GM19035 (cell line): ENCODE measurements at regions not wholly inside any gene's neighbourhood (a gene's known extent, or its start where the extent isn't known, plus 50 kb on each side); places are given as distances from the start of the nearest gene placed in this dataset.

Experiments used
- ATAC-seq: cut with Tn5 transposase; IDR thresholded peaks from one replicate; pipeline ENCODE4 v1.9.1; 2021; ENCODE audit not compliant: unreplicated experiment

DNA sequence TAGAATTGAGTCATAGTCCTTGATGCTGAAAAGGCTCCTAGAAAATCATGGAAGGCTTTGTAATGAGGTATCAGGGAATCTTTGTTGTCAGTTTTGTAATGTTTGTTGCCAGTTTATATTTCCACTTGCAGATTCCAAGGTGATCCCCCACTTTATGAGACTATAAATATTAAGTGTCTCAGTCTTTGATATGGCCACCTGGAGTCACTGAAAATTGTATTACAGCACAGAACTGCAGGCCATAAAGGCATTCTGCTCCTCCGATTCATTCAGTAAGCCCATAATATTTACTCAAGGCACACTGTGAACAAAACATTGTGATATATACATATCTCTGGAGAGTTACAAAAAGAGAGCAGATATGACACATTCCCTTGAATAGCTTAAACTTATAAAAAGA is 457.8 kb upstream of the ZNF385D start:
- ATAC-seq = no peak

DNA sequence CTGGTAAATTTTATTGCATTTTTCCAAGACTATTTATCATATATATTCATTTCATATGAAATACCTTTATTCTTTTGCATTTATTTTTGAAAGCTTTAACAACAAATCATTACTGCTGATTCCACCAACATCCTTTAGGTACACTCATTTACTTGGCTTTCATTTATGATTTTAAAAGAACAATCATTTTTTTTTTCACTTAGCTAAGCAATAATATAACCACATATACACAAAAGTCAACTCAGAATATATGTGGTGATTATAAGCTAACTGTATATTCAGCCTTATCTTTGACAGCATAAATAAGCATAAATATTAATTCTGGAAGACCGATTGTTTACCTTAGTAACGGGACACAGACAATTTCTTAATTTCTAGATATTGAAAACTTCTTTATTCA is 458.6 kb upstream of the ZNF385D start:
- no peak for ATAC-seq

DNA sequence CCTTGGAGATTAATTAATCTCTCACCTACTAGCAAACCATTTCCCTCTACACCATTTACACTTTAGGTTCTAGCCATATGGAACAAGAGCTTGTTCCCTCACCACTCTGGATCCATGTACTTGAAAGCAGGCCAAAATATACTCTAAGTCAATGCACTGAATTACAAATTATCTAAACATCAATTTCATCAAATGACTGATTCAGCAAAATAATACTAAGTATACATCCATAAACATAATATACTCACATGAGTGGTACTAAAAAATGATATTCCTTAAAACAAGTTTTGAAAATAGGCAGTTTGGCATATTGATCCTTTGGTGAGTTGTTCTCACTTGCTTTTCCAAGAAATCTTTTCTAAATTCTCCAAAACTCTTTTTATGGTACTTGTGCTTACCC is 459.7 kb upstream of the ZNF385D start:
- no peak for ATAC-seq

DNA sequence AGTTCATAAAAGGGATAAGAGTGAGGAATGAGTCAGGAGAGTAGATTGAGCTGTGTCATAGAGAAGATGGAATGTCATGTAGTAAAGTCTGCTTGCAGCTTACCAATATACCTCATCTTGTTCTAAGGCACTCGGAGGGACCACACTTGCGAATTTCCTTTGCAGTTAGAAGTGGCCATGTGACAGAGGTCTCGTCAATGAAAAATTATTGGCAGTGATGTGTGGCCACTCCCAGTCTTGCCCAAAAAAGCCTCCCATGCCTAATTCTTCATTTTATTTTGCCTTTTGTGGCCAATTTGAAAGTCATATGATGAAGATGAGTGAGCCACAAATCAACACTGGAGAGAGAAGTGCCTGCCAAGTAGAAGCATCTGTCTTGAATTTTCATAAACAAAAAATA is 465.6 kb upstream of the ZNF385D start:
- no peak for ATAC-seq

DNA sequence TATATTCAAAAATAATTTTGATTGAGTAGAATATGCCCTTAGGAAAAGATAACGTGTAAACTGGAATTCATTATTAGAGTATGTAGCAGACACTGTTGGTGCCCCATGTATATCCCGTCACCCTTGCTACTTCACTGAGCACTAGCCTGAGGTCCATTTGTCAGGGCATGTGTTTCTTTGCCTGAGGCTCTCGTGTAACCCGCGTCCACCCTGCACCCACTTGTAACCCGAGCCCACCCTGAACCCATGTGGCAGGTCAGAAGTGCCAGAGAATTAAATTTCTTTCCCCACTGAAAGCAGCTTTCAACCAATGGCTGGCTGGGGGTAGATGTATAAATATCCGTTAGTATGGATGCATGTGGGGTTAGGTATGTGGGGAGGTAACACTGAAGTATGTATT is 474.2 kb upstream of the ZNF385D start:
- ATAC-seq = no peak

DNA sequence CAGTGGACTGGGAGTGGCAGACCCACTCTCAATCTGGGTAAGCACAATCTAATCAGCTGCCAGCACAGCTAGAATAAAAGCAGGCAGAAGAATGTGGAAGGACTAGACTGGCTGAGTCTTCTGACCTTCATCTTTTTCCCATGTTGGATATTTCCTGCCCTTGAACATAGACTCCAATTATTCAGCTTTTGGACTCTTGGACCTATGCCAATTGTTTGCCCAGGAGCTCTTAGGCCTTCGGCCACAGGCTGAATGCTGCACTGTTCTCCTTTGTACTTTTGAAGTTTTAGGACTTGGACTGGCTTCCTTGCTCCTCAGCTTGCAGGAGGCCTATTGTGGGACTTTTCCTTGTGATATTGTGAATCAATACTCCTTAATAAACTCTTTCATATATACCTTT is 477.7 kb upstream of the ZNF385D start:
- no peak for ATAC-seq

DNA sequence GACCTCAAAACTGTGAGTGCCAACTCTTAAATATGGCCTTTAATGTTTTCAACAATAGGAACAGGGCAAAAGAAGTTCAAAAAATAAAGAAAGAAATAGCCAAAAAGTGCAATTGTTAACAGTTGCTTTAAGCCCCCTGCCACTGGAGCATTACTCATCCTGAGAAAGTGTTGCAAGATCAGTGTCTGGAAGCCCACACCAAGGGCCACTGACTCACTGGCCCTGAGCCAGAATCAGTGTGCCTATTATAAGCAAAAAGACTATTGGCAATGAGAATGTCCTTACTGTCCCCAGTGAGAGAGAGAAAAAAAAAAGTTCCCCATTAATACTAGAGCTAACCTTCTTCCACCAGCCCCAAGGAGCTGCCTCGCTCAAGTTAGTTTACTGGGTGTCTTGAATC is 480.1 kb upstream of the ZNF385D start:
- ATAC-seq = no peak

DNA sequence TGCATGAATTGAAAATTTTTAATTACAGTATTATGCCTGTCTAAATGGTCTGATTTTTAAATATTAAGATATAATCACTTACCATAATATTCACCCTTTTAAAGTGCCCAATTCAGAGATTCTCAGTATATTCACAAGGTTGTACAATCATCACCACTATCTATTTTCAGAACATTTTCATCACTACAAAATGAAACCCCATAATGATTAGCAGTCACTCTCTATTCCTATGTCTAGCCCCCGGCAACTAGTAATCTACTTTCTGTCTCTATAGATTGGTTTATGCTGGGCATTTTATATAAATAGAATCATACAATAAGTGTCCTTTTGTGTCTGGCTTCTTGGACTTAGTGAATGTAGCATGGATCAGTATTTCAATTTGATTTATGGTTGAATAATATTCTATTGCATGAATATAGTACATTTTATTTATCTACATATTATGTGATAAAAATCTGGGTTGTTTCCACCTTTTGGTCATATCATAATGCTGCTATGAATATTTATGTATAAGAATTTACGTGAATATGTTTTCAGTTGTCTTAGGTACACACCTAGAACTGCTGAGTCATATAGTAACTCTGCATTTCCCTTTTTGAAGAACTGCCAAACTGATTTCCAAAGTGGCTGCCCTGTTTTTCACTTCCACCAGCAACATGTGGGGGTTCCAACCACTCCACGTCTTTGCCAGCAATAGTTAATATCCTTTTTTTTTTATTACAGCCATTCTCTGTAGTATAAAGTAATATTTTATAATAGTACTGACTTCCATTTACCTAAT is 485.7 kb upstream of the ZNF385D start:
- ATAC-seq = no peak

DNA sequence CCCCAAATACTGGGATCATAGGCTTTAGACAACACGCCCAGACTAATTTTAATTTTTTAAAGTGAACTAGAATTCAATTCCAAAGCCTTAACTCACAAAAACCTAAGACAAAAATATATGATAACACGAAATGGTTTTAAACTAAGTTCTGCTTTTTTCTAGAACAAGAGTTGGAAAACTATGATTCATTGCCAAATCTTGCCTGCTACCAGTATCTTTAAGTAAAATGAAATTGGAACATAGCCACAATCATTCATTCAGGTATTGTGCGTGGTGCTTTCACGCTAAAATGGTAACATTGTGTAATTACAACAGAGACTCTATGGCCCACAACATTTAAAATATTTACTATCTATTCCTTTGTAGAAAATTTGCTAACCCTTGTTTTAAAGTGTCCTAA is 488.0 kb upstream of the ZNF385D start:
- no peak for ATAC-seq

DNA sequence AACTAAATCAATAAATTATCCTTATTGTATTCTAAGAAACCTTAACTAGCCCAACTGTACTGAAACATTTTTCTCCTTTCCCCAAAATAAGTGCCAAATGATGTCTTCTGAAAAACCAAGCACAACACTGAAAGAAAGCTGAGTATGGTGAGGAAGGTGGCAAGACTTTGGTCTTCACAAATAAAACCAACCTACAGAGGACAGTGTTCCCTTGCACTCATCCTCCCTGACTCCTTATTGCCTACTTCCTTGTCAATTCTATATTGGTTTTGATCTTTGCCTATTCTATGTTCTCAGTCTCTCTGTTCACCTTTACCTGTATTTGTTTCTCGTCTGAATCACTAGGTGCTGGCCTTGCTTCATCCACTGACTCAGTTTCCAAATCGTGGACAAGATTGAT is 490.1 kb upstream of the ZNF385D start:
- ATAC-seq = no peak

DNA sequence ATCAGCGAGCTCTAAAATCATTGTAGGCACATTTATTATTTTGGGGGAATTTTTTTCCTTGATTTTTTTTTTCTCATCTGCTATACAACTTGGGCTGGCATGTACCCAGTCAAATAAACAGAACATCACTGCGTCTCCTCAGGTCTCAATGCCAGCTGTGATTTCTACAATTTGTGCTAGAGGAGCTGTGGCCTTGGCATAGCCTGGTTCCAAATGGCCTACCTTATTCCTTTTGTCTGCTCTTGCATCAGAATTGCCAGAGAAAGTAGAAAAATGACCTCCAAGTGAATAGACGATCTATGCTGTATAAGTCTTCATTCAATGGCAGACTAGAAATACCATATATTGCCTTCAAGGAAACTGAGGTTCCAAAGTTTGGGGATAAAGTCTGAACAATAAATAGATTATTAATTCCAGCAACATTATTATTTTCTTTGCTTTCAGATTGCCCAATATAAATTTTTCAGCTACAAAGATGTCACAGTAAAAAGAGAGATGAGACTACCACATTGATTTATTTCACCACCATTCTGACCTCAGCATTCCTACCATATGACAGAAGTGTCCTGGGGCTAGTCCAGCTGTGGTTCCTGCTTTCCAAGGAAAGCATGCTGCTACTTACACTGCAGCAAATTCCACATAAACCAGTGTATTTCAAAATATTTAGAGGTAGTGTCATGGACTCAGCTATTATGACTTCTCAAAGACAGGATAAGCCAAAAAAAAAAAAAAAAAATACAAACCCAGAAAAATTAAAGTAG is 493.9 kb upstream of the ZNF385D start:
- no peak for ATAC-seq

DNA sequence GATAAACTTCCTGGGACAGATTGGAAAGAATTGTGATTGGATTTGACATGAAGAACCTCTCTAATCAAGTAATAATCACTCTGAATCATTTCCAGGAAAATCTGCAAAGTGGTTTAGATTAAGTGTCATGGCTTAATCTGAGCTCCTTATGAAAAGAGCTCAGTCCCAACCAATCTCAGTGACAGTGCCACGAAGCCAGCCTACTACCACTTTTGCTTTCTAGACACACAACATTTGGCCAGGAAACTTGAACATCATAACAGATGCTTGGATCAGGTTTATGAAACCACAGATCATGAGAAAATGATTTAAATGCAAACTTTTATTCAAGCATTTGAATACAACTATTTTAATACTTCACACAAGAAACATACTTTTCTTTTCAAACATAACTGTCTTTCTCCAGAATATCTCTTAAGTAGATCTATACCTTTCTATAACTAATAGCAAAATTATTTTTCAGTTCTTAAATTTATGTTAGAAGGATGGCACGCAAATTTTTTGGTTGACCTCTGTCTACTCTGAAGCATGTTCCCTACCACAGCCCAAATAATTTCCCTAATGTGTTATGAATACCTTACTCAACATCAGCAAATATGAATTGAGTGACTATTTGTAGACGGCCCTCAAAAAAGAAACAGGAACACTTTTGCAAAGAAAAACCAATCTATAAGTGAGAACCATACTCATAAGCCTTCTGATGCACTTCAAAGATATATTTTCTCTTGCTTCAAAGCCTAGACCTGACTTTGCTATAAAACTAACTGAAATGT is 495.0 kb upstream of the ZNF385D start:
- ATAC-seq = no peak

DNA sequence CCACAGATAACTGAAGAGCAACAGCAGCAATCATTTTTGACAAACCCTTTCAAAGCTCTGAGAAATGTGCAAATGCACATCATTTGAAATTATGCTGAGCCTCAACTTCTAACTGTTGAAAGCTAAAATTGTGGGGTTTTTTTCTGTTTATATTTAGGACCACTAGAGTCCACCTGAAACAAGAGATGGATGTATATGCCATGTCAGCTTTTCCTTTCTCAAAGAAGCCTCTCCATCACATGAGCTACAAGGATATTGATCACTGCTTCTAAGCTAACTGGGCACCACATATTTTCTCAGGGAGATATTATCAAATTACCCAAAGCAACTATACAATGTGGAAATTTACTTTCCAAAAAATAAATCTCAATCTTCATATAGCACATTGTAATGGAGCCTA is 498.6 kb upstream of the ZNF385D start:
- no peak for ATAC-seq

DNA sequence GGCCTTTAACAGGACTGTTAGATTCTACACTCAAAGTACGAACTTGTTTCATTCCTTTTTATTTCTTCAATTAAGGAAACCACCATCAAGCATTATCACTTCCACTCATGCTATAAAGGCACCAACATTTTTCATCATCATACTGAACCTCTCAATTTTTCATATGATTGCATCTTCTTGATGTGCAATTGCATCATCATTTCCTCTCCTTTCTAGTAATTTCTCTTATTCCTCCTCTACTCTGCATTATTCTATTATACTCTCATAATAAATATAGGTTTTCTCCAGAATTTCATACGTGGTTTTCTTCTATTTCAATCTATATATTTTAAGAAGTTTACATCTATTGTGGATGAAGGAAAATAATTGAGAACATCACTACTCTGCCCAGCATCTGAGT is 506.2 kb upstream of the ZNF385D start:
- ATAC-seq = no peak

DNA sequence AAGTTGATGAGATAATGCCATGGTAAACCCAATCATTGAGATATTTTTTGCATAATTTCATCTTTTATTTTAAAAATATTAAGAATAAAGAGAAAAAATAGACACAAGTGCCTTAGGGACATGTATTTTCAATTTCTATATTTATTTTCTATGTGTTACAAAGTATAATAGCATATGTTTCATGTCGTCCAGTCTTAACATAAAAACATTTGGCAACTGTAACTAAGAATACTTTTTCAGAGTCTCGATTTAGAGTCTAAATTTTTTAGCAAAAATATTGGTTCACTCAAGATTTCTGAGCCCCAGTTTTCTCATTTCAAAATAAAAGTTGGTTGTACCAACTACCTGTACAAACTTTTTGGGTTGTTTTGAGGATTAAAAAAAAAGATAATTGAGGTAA is 511.4 kb upstream of the ZNF385D start:
- no peak for ATAC-seq

DNA sequence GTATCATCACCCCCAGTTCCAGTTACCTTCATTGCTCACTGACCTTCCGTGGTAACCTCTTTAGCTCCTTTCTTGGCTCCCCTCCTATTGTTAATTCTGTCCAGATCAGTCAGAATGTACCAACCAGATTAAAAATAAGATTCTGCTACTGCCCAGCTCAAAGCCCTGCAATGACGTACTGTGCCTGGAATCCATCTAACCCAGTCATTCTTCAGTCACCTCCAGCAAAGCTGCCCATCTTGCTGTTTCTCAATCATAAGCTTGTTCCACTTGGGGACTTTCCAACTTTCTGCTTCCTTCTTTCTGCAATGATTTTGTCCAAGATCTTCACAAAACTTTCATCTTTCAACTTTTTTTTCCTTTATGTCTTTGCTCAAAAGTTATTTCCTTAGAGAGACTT is 512.0 kb upstream of the ZNF385D start:
- no peak for ATAC-seq

DNA sequence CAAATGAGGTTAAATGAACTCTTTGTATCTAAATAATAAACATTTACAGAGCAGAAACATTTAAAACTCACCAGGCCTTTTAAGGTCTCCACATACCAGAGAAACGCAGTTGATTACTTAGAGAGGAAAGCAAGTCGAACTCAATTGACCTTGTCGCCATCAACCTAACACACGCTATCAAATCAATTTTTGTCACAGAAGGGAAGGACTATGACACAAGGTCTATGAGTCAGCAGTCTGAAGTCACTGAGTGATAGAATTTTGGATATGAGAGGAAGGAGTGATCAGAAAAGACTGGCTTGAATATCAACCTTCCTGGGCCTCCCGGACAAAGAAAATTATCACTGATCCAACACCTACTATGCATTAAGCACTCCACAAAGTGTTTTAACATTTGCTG is 514.4 kb upstream of the ZNF385D start:
- ATAC-seq = no peak

DNA sequence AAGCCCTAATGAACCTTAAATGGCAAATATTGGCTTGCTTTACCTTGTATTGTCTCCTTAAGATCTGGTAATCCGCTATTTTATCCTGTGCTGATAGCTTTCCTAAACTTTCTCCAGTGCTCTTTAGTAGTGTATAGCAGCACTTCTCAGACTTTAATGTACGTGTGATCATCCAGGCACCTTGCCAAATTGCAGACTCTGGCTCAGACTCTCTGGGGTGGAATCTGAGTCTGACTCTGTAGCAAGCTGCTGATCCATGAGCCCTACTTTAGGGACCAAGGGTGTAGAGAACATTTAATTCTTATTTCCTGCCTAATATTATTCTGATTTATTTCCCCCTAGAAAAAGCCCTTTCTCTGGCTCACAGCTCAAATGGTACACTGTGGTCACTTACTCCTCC is 518.8 kb upstream of the ZNF385D start:
- ATAC-seq = no peak

DNA sequence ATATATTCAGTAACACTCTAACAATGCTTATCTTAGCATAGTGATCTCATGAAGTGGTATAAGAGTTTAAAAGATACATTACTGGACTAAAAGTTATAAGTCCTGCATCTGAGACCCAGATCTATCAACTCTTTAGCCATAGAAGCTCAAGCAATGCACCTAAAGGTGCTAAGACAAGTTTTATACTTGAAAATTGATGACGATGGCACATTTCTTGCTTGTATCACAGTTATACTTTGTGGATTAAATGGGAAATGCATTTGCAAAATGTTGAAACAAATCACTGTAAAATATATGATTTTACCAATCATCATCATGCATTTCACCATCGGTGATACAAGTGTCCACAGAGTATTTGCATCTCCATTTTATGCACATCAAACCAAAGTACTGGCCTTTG is 525.3 kb upstream of the ZNF385D start:
- no peak for ATAC-seq

DNA sequence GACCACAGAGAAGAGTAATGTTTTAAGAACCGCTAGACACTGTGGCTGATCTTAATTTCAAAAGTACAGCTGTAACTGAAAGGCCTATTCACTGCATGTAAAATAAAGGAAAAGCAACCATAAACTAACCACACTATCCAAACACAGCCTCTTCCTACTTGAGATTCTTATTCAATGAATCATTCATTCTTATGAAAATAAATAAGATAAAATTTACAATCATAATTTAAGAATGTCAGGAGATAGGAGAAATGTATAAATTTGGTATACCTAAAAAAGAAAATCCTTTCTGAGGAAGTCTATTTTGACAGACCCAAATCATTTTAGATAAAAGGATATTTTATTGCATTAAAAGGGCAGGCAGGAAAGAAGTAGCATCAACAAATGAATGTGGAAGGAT is 533.5 kb upstream of the ZNF385D start:
- no peak for ATAC-seq

DNA sequence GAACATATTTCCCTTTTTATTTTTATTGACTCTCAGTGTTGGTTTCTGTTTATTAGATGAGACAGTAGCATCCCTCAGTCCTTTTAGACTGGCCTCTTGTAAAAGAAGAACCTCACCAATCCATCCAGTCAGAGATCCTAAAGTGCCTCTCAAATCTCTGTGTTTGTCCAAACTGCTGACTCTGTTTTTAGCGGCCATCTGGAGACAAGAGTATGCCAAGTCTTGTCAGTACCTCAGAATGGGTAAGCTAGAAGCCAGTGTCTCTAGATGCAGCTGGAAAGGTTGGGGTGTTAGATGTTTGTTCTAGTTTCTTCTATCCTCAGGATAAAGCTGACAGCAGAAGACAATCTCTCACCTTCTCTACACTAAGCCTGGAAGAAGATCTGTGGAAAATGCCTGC is 537.7 kb upstream of the ZNF385D start:
- no peak for ATAC-seq

DNA sequence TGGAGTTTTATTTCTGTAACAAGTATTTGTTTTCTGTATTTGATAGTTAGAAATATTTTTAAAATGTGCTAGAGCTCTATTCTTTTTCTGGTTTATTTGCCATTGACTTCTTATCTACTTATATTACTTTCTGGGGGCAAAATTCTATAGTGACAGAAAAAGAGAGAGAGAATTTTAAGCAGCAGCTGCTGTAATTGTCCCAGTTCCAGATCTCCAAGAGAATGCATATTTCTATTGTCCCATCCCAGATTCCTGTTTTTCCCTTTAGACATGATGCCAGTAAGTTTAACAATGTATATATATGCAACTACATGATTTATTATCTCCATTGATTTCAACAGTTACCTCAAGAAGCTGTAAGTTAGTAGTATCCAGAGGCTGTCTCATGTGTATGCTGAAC is 541.7 kb upstream of the ZNF385D start:
- no peak for ATAC-seq
